GM12878 (cell line): ENCODE measurements at regions not wholly inside any gene's neighbourhood (a gene's known extent, or its start where the extent isn't known, plus 50 kb on each side); places are given as distances from the start of the nearest gene placed in this dataset.

Source experiments
- ATAC-seq: fragments of 200-7000 bp; cut with Tn5 transposase; 3 replicates; pipeline ENCODE4 v1.9.1; 2020; ENCODE audit warnings: mild to moderate bottlenecking, moderate library complexity
- BruUV-seq: library from RNA; stranded (reverse); fragments of 400-500 nt; replicated peaks from 2 replicates; lab custom pipeline; 2021; lab: Mats Ljungman, UMichigan
- CTCF ChIA-PET: fragments of 300-600 bp; sonication (Branson Sonifier 250); formaldehyde crosslinking; extraction: SDS; loops from one replicate; lab custom pipeline; 2021; ENCODE audit warnings: inconsistent platforms; lab: Yijun Ruan, JAX
- POLR2A ChIA-PET: fragments of 350-600 bp; formaldehyde crosslinking; extraction: SDS; loops from one replicate; lab custom pipeline; 2021; ENCODE audit warnings: inconsistent platforms; lab: Charles Lee
- RAD21 ChIA-PET: fragments of 300-600 bp; sonication (Branson Sonifier 250); formaldehyde crosslinking; loops from one replicate; lab custom pipeline; 2023; ENCODE audit warnings: antibody characterized with exemption; ENCODE audit not compliant: unreplicated experiment; lab: Charles Lee
- SMC1A ChIA-PET: fragments of 300-600 bp; sonication (Branson Sonifier 250); formaldehyde crosslinking; loops from one replicate; lab custom pipeline; 2023; ENCODE audit not compliant: unreplicated experiment, uncharacterized antibody; lab: Charles Lee
- DNase-seq: peaks from one replicate; pipeline ENCODE4 v3.0.0-alpha.2; 2011; ENCODE audit warnings: low read depth, low spot score
- FAIRE-seq: peaks from 3 replicates; lab custom pipeline; 2011; peaks lifted over from hg19 to GRCh38; lab: Jason Lieb, UNC
- H2AFZ ChIP-seq: 2 replicates; pipeline ENCODE4 v1.6.0; 2011; ENCODE audit warnings: low read depth, low read length, control low read depth; ENCODE audit not compliant: control insufficient read depth
- H3K27ac ChIP-seq: 2 replicates; pipeline ENCODE4 v1.5.1; 2011; ENCODE audit warnings: control low read depth; ENCODE audit not compliant: control insufficient read depth, insufficient read depth
- H3K27me3 ChIP-seq, 2 experiments: replicated peaks in 1 of 2; 2 replicates each; pipeline versions ENCODE4 v1.6.0 to v1.6.1; 2011; ENCODE audit warnings: low read length in 1 of 2; ENCODE audit not compliant: control insufficient read depth in 2 of 2, insufficient read depth in 2 of 2
- H3K36me3 ChIP-seq, 2 experiments: 2 replicates each; pipeline ENCODE4 v1.5.1; 2011; ENCODE audit warnings: low read length in 1 of 2; ENCODE audit not compliant: control insufficient read depth in 2 of 2, insufficient read depth in 2 of 2
- H3K4me1 ChIP-seq: 2 replicates; pipeline ENCODE4 v1.6.1; 2011; ENCODE audit warnings: mild to moderate bottlenecking, low read length, moderate library complexity, mixed read lengths; ENCODE audit not compliant: control insufficient read depth, insufficient read depth
- H3K4me2 ChIP-seq: 2 replicates; pipeline ENCODE4 v1.6.0; 2011; ENCODE audit warnings: control low read depth; ENCODE audit not compliant: control insufficient read depth, insufficient read depth
- H3K4me3 ChIP-seq: fragments of 200-600 bp; sonication (generic); 2 replicates; pipeline ENCODE4 v1.5.1; 2016
- H3K79me2 ChIP-seq: 2 replicates; pipeline ENCODE4 v1.6.0; 2011; ENCODE audit warnings: low read length; ENCODE audit not compliant: control insufficient read depth, insufficient read depth
- H3K9ac ChIP-seq: 2 replicates; pipeline ENCODE4 v1.8.0; 2011; ENCODE audit warnings: low read length, control low read depth, mixed read lengths; ENCODE audit not compliant: control insufficient read depth, insufficient read depth
- H3K9me3 ChIP-seq: replicated peaks from 3 replicates; pipeline ENCODE4 v1.5.1; 2011; ENCODE audit warnings: mild to moderate bottlenecking, low read length; ENCODE audit not compliant: control insufficient read depth, insufficient read depth
- H4K20me1 ChIP-seq: 2 replicates; pipeline ENCODE4 v1.6.0; 2011; ENCODE audit not compliant: control insufficient read depth, insufficient read depth
- EGR1 ChIP-seq, 2 experiments: IDR thresholded peaks; 1 replicate in 1 of 2; 2 replicates in 1 of 2; pipeline ENCODE4 v1.6.1; 2011 to 2012; ENCODE audit warnings: low read depth in 2 of 2, low read length in 2 of 2, borderline replicate concordance in 1 of 2, mild to moderate bottlenecking in 1 of 2, moderate library complexity in 1 of 2
- EZH2 ChIP-seq: IDR thresholded peaks from 2 replicates; pipeline ENCODE4 v1.6.1; 2012; ENCODE audit warnings: low read depth, mild to moderate bottlenecking, control low read depth, inconsistent platforms, low read length, borderline replicate concordance; ENCODE audit not compliant: control insufficient read depth
- NFYA ChIP-seq: IDR thresholded peaks from 2 replicates; pipeline ENCODE4 v1.6.1; 2011; ENCODE audit warnings: low read depth, mild to moderate bottlenecking, low read length, improper control_type of control experiment, borderline replicate concordance
- SMAD1 ChIP-seq: fragments of 450-650 bp; IDR thresholded peaks from 2 replicates; pipeline ENCODE4 v1.6.1; 2018; ENCODE audit warnings: mild to moderate bottlenecking, low read depth; ENCODE audit not compliant: partially characterized antibody
- YBX1 ChIP-seq: fragments of 450-650 bp; IDR thresholded peaks from 2 replicates; pipeline ENCODE4 v1.6.1; 2016; ENCODE audit warnings: antibody characterized with exemption
- ZZZ3 ChIP-seq: IDR thresholded peaks from 2 replicates; pipeline ENCODE4 v1.6.1; 2011; ENCODE audit warnings: low read depth; ENCODE audit not compliant: control insufficient read depth, insufficient read length
- WGBS: methylation state at CpG from one replicate; pipeline ENCODE4 v1.1.6; 2016; ENCODE audit warnings: low lambda C conversion rate; ENCODE audit not compliant: insufficient replicate concordance, insufficient coverage; ENCODE audit errors: missing lambda C conversion rate; 5-methylcytosine and 5-hydroxymethylcytosine counted together
- in situ Hi-C: fragments of 300-500 bp; cut with MboI; formaldehyde crosslinking; loops from 9 replicates; pipeline ENCODE4 v1.14.3; 2018; ENCODE audit warnings: mixed read lengths
- intact Hi-C: fragments of 100-400 bp; cut with micrococcal nuclease; formaldehyde crosslinking; loops from one replicate; pipeline ENCODE4 v1.14.2; 2022; ENCODE audit not compliant: unreplicated experiment
- TF ChIP-seq, protein P1 (sequence below): fragments of 450-650 bp; conservative IDR thresholded peaks from 2 replicates; pipeline ENCODE4 v1.6.1; 2017; ENCODE audit warnings: mild to moderate bottlenecking, moderate library complexity
- TF ChIP-seq, protein P2 (sequence below): IDR thresholded peaks from 2 replicates; pipeline ENCODE4 v1.6.1; 2011; ENCODE audit warnings: borderline replicate concordance, low read depth, mild to moderate bottlenecking, moderate library complexity, low read length; ENCODE audit not compliant: insufficient read depth, poor library complexity, severe bottlenecking
- TF ChIP-seq, protein P3 (sequence below): IDR thresholded peaks from 2 replicates; pipeline ENCODE4 v1.6.1; 2011; ENCODE audit warnings: mild to moderate bottlenecking, low read depth, low read length, moderate library complexity; ENCODE audit not compliant: insufficient replicate concordance
- TF ChIP-seq, protein P4 (sequence below): fragments of 450-650 bp; IDR thresholded peaks from 2 replicates; pipeline ENCODE4 v1.6.1; 2016; ENCODE audit warnings: mild to moderate bottlenecking
- TF ChIP-seq, protein P5 (sequence below): fragments of 450-650 bp; formaldehyde crosslinking; IDR thresholded peaks from 2 replicates; pipeline ENCODE4 v1.5.0; 2022; ENCODE audit warnings: mild to moderate bottlenecking, missing genetic modification characterization

DNA sequence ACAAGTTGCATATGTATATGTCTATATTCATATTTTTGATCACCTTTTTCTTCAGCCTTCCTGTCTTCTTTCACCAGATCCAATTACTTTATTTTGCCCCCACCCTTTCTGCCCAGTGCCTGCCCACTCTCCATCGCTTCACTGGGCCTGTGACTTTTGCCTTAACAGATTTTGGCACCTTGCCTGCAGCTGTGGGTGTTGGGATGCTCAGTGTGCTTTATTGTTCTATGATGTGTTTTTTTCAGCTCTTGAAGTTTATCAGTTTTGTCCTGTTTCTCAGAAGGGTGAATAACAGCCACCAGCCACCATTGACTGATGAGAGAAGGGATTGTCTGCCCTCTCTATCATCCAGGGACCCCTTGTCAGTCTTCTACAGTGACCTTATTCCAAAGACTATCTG lies 77.2 kb upstream of the GALNT7 start:
- Histone ChIP-seq H3K79me2 (no peaks in the 10 kb centered on the region), H3K4me3 (no peak overlapping the region), H3K9ac (no peak overlapping the region), H3K27ac (no peak overlapping the region), H4K20me1 (no peaks in the 10 kb centered on the region), H3K9me3 (no peaks in the 10 kb centered on the region), H3K36me3 (no peaks in the 10 kb centered on the region), H2AFZ (no peak overlapping the region), H3K4me1 (no peaks in the 10 kb centered on the region), H3K4me2 (no peak overlapping the region), H3K27me3 (no peaks in the 10 kb centered on the region)
- intact Hi-C loops (no loop called here), in situ Hi-C loops (no loop called here)
- ATAC-seq: no peak
- FAIRE-seq: no peak
- no TSS peak for BruUV-seq
- ChIA-PET RAD21 (no interaction called here), SMC1A (interaction anchor here (1.0 kb wide), 1 partner anchor 23 kb away, joined by 3 read pairs; no protein-coding TSS in a partner anchor), POLR2A (no interaction called here), CTCF (no interaction called here)
- TF ChIP-seq YBX1 (no peak), EZH2 (no peak), NFYA (no peak), EGR1 (IDR thresholded peaks at IDR 0.05; ENCODE audit: borderline replicate concordance in 1 of 2, low read depth in 2 of 2, low read length in 2 of 2) (no peak), ZZZ3 (no peak), SMAD1 (no peak)
- TF ChIP-seq, protein P1, sequence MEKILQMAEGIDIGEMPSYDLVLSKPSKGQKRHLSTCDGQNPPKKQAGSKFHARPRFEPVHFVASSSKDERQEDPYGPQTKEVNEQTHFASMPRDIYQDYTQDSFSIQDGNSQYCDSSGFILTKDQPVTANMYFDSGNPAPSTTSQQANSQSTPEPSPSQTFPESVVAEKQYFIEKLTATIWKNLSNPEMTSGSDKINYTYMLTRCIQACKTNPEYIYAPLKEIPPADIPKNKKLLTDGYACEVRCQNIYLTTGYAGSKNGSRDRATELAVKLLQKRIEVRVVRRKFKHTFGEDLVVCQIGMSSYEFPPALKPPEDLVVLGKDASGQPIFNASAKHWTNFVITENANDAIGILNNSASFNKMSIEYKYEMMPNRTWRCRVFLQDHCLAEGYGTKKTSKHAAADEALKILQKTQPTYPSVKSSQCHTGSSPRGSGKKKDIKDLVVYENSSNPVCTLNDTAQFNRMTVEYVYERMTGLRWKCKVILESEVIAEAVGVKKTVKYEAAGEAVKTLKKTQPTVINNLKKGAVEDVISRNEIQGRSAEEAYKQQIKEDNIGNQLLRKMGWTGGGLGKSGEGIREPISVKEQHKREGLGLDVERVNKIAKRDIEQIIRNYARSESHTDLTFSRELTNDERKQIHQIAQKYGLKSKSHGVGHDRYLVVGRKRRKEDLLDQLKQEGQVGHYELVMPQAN: no peak
- TF ChIP-seq, protein P2, sequence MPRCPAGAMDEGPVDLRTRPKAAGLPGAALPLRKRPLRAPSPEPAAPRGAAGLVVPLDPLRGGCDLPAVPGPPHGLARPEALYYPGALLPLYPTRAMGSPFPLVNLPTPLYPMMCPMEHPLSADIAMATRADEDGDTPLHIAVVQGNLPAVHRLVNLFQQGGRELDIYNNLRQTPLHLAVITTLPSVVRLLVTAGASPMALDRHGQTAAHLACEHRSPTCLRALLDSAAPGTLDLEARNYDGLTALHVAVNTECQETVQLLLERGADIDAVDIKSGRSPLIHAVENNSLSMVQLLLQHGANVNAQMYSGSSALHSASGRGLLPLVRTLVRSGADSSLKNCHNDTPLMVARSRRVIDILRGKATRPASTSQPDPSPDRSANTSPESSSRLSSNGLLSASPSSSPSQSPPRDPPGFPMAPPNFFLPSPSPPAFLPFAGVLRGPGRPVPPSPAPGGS: no peak
- TF ChIP-seq, protein P3, sequence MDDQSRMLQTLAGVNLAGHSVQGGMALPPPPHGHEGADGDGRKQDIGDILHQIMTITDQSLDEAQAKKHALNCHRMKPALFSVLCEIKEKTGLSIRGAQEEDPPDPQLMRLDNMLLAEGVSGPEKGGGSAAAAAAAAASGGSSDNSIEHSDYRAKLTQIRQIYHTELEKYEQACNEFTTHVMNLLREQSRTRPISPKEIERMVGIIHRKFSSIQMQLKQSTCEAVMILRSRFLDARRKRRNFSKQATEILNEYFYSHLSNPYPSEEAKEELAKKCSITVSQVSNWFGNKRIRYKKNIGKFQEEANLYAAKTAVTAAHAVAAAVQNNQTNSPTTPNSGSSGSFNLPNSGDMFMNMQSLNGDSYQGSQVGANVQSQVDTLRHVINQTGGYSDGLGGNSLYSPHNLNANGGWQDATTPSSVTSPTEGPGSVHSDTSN: no peak
- TF ChIP-seq, protein P4, sequence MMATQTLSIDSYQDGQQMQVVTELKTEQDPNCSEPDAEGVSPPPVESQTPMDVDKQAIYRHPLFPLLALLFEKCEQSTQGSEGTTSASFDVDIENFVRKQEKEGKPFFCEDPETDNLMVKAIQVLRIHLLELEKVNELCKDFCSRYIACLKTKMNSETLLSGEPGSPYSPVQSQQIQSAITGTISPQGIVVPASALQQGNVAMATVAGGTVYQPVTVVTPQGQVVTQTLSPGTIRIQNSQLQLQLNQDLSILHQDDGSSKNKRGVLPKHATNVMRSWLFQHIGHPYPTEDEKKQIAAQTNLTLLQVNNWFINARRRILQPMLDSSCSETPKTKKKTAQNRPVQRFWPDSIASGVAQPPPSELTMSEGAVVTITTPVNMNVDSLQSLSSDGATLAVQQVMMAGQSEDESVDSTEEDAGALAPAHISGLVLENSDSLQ: no peak
- TF ChIP-seq, protein P5, sequence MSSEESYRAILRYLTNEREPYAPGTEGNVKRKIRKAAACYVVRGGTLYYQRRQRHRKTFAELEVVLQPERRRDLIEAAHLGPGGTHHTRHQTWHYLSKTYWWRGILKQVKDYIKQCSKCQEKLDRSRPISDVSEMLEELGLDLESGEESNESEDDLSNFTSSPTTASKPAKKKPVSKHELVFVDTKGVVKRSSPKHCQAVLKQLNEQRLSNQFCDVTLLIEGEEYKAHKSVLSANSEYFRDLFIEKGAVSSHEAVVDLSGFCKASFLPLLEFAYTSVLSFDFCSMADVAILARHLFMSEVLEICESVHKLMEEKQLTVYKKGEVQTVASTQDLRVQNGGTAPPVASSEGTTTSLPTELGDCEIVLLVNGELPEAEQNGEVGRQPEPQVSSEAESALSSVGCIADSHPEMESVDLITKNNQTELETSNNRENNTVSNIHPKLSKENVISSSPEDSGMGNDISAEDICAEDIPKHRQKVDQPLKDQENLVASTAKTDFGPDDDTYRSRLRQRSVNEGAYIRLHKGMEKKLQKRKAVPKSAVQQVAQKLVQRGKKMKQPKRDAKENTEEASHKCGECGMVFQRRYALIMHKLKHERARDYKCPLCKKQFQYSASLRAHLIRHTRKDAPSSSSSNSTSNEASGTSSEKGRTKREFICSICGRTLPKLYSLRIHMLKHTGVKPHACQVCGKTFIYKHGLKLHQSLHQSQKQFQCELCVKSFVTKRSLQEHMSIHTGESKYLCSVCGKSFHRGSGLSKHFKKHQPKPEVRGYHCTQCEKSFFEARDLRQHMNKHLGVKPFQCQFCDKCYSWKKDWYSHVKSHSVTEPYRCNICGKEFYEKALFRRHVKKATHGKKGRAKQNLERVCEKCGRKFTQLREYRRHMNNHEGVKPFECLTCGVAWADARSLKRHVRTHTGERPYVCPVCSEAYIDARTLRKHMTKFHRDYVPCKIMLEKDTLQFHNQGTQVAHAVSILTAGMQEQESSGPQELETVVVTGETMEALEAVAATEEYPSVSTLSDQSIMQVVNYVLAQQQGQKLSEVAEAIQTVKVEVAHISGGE: no peak
- DNase-seq: no peak
- 5% methylated on average over 1 of the region's 1 CpG for WGBS
